ENCODE measurements at regions not wholly inside any gene's neighbourhood (a gene's known extent, or its start where the extent isn't known, plus 50 kb on each side); places are given as distances from the start of the nearest gene placed in this dataset.

DNA sequence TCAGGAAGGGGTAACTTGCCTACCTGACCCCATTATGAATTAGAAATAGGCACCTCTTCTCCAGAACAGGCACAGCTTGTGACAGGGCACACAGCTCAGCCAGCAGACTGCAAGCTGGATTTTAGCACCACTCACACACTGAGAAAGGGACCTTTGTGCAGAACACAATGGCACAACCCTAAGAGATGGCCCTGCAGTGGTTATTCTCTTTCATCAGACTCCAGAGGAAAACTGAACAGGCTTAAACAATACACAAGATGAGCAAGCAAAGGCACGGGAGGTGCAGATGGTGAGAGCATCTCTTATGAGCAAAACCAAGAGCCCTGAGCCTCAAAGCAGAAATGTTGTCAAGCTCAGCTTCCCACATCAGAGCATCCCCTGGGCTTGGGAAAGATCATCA, 93.8 kb upstream of the LRRC55 start:
- TF ChIP-seq, protein P1, sequence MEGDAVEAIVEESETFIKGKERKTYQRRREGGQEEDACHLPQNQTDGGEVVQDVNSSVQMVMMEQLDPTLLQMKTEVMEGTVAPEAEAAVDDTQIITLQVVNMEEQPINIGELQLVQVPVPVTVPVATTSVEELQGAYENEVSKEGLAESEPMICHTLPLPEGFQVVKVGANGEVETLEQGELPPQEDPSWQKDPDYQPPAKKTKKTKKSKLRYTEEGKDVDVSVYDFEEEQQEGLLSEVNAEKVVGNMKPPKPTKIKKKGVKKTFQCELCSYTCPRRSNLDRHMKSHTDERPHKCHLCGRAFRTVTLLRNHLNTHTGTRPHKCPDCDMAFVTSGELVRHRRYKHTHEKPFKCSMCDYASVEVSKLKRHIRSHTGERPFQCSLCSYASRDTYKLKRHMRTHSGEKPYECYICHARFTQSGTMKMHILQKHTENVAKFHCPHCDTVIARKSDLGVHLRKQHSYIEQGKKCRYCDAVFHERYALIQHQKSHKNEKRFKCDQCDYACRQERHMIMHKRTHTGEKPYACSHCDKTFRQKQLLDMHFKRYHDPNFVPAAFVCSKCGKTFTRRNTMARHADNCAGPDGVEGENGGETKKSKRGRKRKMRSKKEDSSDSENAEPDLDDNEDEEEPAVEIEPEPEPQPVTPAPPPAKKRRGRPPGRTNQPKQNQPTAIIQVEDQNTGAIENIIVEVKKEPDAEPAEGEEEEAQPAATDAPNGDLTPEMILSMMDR (IDR thresholded peaks at IDR 0.05; ENCODE audit: insufficient read depth, low read length, poor library complexity, severe bottlenecking), result no peak
- TF ChIP-seq EZH2phosphoT487 (conservative IDR thresholded peaks at IDR 0.05; ENCODE audit: low read length), result no peak

Data from SU-DHL-6 (cell line).